ENCODE measurements at regions not wholly inside any gene's neighbourhood (a gene's known extent, or its start where the extent isn't known, plus 50 kb on each side); places are given as distances from the start of the nearest gene placed in this dataset.

- no peak for TF ChIP-seq TAF1 (IDR thresholded peaks at IDR 0.05; ENCODE audit: borderline replicate concordance, low read depth, low read length)
- TF ChIP-seq POLR2A (IDR thresholded peaks at IDR 0.05; ENCODE audit: low read depth, low read length) = no peak
Measured at GRCh38 chr3:72081471-72082185, 296.7 kb upstream of the PROK2 start.
